NCI-H774 (cell line): ENCODE measurements at regions not wholly inside any gene's neighbourhood (a gene's known extent, or its start where the extent isn't known, plus 50 kb on each side); places are given as distances from the start of the nearest gene placed in this dataset.

Experiments used
- DNase-seq: peaks from one replicate; lab custom pipeline; 2025; lab: John Stamatoyannopoulos, UW

DNA sequence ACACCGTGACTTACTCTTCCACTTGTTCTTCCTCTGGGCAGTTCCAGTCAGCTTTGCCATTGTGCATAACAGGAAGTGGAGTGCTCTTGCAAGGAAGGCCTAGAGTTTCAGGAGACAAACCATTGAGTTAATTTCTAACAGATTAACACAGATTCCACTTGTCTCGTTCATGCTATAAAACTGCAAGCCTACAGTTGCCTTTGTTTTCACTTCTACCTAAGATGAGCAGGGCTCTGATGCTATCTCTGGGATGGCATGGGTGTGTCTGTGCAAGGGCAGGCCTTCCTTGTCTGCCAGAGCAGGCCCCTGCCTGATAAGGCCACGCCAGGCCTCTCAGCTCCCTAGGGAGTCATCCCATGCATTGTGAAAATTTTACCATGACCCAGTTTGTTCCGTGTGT lies 67.7 kb upstream of the PGRMC2 start:
- no peak for DNase-seq

DNA sequence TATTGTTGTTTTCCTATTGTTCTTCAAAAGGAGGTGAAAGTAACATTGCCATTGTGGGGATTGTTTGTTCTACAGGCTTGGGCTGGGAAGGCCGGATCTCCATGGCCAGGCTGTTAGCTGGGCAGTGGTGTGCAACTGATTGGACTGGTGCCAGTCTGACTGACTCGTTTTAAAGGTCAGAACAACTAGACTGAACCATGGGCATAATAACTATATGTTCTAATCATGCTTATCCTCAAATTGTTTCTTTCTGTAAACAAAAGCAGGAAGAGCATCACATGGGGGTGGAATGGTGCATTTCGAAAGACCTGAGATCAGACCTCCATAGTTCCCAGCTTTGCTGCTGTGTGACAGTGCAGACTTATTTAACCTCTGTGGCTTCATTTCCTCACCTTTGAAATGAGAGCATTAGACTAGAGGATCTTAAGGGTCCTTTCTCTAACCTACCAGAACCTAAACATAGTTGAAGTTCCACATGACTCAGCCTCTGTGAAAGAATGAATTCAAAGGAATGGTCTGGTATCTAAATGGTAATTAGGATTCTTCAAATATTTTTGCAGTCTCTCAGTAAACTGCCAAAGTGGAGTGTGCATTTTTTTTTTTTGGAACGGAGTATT lies 66.7 kb upstream of the PGRMC2 start:
- DNase-seq, result no peak

DNA sequence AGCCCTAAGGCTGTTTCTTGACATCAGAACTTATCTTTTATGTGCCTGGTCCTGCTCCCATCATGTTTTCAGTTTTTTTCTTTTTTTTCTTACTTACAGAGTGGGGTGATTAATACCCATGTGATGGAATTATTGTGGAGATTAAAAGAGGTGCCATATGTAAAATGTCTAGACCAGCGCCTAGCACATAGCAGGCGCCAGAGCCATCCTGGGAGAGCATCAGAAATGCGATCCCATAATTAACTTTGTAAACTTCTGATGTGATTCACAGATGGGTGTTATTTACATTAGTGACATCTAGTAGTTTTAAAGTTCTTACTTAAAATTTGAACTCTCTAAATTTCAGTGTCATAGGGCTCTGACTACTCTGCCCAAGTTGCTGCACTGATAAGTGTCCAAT lies 66.2 kb upstream of the PGRMC2 start:
- no peak for DNase-seq

DNA sequence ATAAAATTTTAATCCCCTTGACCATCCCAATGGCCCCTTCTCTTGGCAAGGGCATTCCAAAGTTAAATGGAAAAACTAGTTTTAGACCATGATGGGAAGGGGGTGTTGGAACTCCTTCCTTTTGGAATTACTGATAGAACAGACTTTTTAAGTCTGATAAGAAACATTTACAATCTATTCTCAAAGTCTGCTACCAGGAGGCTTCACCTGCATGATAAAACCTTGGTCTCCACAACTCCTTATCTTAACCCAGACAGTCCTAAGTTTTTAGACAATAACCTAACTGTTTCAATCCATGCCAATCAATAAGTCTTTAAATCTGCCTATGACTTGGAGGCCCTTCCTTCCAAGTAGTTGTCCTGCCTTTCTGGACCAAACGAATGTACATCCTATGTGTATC lies 63.9 kb upstream of the PGRMC2 start:
- no peak for DNase-seq

DNA sequence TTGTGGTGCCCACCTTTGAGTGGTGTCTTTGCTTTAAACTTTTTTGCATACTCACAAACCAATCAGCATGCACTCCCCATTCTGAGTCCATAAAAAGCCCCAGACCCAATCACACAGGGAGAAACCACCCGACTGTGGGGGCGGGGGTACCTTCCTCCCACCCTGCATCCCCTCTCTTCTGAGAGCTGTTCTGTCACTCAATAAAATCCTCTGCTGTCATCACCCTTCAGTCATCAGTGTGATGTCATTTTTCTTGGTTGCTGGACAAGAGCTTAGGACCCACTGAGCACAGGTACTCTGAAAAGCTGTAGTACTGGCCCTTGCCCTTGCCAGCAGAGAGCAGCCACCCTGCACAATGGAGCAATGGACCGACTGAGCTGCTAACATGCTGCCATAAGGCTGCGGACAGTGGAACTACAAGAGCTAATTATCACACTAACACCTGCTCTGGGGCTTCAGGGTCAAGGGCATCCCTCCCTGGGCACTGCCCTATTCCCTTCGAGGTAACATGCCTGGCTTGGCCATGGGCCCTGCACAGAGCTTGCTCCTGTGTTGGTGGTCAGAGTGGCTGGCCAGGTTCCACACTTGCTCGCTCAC lies 62.9 kb upstream of the PGRMC2 start:
- no peak for DNase-seq

DNA sequence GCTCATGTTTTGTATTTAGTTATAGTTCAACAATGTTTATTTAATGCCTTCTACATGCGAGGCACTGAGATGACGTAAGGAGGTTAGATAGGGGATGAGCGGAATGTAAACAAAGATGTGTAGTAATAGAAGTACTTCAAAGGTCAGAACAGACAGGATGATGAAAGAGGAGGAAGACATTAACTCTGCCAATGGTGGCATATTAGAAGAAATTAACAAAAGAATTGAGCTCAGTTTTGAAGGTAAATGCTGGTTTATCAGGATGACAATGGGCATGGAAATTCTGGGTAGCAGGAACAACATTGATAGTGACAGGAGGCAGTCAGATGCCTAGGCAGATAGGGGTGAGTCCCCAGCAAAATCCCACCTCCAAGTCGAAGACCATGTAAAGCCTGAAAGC lies 62.3 kb upstream of the PGRMC2 start:
- DNase-seq, result no peak

DNA sequence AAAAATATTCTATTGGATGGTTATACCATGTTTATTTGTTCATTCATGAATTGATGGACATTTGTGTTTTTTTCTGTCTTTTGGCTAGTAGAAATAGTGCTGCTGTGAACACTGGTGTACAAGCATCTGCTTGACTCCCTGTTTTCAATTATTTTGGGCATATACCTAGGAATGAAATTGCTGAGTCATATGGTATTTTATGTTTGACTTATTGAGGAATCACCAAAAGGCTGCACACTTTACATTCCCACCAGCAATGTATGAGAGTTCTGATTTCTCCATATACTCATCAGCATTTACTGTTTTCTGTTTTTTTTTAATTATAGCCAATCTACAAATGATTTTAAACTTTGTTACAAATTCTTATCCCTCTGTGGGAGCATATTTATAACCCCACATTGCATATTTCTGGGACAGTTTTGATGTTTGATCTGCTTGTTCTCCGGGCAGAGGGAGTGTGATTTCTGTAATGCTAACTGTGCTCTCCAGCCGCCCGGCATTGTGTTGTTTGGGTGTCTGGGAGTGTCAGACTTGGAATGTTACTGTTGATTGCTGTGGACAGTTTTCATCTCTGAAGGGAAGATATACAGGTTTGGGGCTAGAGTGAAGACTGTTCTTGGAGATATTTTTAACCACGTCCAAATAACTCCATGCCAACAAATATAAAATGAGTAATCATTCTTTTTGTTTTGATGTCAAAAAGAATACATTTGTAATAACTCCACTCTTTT lies 60.5 kb upstream of the PGRMC2 start:
- no peak for DNase-seq

DNA sequence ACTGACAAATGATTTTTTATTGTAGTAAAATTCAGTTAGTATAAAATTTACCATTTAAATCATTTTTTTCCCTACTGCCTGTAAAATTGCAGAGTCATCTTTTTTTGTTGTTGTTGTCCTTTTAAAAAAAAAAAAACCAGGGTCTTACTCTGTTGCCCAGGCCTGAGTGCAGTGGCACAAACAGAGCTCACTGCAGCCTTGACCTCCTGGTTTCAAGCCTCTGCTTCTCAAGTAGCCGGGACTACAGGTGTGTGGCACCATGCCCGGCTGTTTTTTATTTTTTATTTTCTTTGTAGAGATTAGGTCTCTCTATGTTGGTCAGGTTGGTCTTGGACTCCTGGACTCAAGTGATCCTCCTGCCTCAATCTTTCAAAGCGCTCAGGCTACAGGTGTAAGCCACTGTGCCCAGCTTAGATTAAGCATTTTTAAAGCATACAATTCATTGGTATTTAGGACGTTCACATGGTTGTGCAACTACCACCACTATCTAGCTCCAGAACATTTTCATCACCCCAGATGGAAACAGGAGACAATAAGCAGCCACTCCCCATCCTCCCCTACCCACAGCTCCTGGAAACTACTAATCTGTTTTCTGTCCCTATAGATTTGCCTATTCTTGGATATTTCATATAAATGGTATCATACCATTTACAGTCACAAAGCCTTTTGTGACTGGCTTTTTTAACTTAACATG lies 59.7 kb upstream of the PGRMC2 start:
- no peak for DNase-seq

DNA sequence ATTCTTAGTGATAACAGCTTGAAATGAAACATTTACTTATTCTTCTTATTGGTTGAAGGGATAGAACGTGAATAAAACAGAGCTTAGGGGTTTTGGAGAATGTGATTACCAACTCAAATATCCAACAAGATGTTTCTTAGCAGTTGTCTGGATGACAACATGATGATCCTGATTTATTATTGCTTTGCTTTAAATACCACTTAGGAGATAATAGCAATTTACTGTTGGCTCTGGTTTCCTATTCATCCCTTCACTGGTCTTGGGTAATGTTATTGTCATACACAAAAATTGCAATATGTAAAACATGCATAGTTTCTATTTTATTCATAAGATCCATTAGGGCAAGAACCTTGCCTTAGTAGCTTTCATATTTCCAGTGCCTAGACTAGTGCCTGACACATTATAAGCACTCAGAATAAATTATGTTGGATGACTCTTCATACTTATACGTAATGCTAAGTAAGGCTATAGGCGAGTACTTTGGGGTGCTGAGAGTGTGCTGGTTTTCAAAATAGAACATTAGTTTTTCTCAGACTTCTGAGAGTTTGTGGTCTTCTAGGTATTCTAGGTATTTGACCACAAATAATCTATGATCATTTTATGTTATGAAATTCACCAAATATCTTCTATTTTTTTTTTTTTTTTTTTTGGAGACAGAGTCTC lies 58.6 kb upstream of the PGRMC2 start:
- no peak for DNase-seq

DNA sequence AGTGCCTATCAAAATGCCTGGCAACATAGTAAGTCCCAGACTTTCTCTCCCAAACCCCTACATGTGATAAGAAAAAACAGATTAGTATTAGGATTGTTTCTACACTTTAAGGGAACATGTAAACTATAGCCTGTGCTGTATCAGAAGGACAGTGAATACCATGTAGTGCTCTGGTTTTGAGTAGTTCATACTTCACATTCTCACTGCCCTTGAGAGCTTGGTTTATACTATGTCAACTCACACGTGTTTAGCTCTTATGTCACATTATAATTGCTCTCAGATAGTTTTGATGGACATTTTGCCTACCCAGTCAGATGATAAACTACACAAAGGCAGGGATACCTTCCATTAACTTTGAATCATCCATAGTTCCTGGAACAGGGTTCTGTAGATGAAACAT lies 58.0 kb upstream of the PGRMC2 start:
- no peak for DNase-seq

DNA sequence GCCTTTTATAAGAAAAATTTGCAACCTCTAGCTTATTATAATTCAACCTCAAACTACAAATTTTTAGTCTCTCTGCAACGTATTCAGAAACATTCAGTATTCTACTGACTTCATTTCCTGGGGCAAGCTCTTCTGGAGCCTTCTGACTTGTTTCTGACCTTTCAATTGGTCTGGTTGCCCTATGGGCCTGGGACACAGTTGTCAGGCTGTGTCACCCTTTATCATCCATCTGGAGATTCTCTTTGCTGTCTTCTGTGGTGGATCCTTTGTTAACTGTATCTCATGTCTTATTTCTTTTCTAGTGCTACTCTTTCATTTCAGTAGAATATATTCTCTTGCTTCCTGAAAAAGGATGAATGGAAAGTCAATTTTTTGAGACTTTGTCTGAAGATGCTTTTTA lies 55.1 kb upstream of the PGRMC2 start:
- no peak for DNase-seq

DNA sequence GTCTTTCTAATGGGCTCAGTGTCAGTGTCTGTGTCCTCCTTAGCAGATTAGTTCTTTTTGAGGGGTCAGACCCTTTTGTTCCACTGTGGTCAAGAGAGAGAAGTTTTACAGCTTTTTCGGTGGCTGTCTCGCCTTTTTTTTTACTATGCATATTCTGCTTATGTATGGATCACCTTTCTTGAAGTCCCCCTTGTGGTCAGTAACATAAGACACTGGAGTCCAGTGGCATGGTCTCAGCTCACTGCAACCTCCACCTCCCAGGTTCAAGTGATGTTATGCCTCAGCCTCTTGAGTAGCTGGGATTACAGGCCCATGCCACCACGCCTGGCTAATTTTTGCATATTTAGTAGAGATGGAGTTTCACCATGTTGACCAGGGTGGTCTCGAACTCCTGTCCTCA lies 54.0 kb upstream of the PGRMC2 start:
- no peak for DNase-seq

DNA sequence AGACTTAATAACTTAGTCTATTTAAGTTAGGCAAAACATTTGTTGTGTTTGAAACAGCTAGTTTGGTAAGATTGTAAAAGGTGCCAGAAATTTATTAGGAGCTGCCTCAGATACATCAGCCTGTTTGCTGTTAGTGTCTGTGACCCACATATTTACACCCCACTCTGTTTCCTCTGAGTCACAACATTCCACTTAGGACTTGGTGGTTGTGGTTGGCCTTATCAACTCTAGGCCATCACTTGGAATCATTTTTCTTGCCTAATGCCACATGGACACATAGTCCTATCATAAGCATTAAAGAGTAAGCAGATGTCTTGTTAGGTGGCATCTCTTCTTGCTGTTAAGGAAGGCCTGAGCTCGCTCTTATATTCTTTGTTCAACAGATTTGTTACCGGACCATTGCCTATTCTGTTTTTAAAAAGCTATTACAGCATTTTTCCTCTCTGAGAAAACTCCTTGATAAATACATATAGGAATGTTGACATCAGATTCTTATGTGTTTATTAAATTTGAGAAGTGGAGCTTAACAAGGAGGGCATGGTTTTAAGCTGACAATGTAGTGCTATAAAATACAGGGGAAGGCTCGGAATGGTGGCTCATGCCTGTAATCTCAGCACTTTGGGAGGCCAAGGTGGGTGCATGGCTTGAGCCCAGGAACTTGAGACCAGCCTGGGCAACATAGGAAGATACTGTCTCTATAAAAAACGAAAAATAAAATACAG lies 51.2 kb upstream of the PGRMC2 start:
- DNase-seq, result no peak

DNA sequence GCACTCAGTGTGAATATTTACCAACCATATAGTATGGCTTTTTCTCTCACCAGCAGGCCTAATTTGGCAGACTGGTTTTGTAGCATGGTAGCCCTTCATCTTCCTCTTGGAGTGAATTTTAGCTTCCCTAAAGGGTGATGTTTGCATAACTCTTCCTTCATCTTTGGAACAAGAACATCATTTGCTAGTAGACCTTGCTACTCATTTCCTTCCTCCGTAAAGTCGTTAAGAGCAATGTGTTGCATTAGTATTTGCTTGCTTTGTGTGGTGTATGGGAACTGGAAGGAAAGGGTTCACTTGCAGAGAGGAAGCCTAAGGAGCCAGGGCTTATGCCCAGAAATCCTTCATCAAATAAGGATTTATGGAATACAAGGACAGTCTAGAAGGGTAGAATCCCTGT lies 50.2 kb upstream of the PGRMC2 start:
- DNase-seq, result no peak
